ENCODE measurements at regions not wholly inside any gene's neighbourhood (a gene's known extent, or its start where the extent isn't known, plus 50 kb on each side); places are given as distances from the start of the nearest gene placed in this dataset.

- TF ChIP-seq EP300 (IDR thresholded peaks at IDR 0.05) (no peak), CTCF (IDR thresholded peaks at IDR 0.05) (no peak)
These were observed 1155.1 kb upstream of the SORCS1 start for GRCh38 chr10:108319434-108320222.

All from upper lobe of left lung (tissue), 4 donors.